Fibroblast of villous mesenchyme (primary cell): ENCODE measurements at regions not wholly inside any gene's neighbourhood (a gene's known extent, or its start where the extent isn't known, plus 50 kb on each side); places are given as distances from the start of the nearest gene placed in this dataset. TPM values are rescaled to one million over a fixed set of nuclear protein-coding genes. Genes with fewer than 3 reads are reported as not detected.
A peak's percentile ranks its signal among the peaks of the same experiment; 100 is the strongest.

ENCODE experiments used
- DNase-seq: peaks from one replicate; pipeline ENCODE4 v3.0.0-alpha.2; 2010; ENCODE audit warnings: low read depth
- H3K4me3 ChIP-seq: 2 replicates; pipeline ENCODE4 v1.5.1; 2011; ENCODE audit warnings: low read depth, mild to moderate bottlenecking, low read length
- CTCF ChIP-seq: IDR thresholded peaks from 2 replicates; pipeline ENCODE4 v1.5.1; 2012; ENCODE audit warnings: low read depth, mild to moderate bottlenecking, low read length; ENCODE audit not compliant: insufficient read depth
- small RNA-seq: library from RNA; depleted of rRNA; stranded (forward); fragments of <200 nt; gene quantifications from one replicate; pipeline ENCODE3, GENCODE V24; 2012

- DNase-seq: peak; percentile 44
- H3K4me3 ChIP-seq: no peak overlapping the region
- no peak for TF ChIP-seq CTCF
These were observed 343.0 kb downstream of the NYAP2 start for GRCh38 chr2:225742487-225742886.

- TF ChIP-seq CTCF: no peak
- no peak overlapping the region for H3K4me3 ChIP-seq
- peak; percentile 52 for DNase-seq
These were observed 340.6 kb downstream of the NYAP2 start for GRCh38 chr2:225740086-225740485.

GRCh38 chr2:225739328-225739727 is 339.8 kb downstream of the NYAP2 start:
- no peak for TF ChIP-seq CTCF
- no peak for DNase-seq
- H3K4me3 ChIP-seq: no peak overlapping the region

GRCh38 chr2:225738735-225739134 is 339.2 kb downstream of the NYAP2 start:
- TF ChIP-seq CTCF: no peak
- no peak for DNase-seq
- no peak overlapping the region for H3K4me3 ChIP-seq

GRCh38 chr2:225737556-225737955 is 338.0 kb downstream of the NYAP2 start:
- no peak overlapping the region for H3K4me3 ChIP-seq
- no peak for DNase-seq
- no peak for TF ChIP-seq CTCF

- H3K4me3 ChIP-seq: no peak overlapping the region
- TF ChIP-seq CTCF: no peak
- peak; percentile 94 for DNase-seq
These were observed 336.3 kb downstream of the NYAP2 start for GRCh38 chr2:225735844-225736243.

- DNase-seq: no peak
- H3K4me3 ChIP-seq: no peak overlapping the region
- TF ChIP-seq CTCF: no peak
These were observed 326.2 kb downstream of the NYAP2 start for GRCh38 chr2:225725726-225726125.

Small RNAs in the stretch of these regions (small RNA-seq; reads per million reads assigned to genes)
- gene AC068138.1 (not detected), gene MIR5702 (not detected)
